HepG2 (cell line): ENCODE measurements at regions not wholly inside any gene's neighbourhood (a gene's known extent, or its start where the extent isn't known, plus 50 kb on each side); places are given as distances from the start of the nearest gene placed in this dataset.

Experiments
- ATAC-seq: fragments of 200-7000 bp; cut with Tn5 transposase; 3 replicates; pipeline ENCODE4 v1.9.1; 2020; ENCODE audit warnings: mild to moderate bottlenecking, moderate library complexity
- BruUV-seq: library from RNA; stranded (reverse); fragments of 400-500 nt; replicated peaks from 2 replicates; lab custom pipeline; 2021; lab: Mats Ljungman, UMichigan
- CTCF ChIA-PET: fragments of 300-600 bp; formaldehyde crosslinking; extraction: SDS; loops from one replicate; lab custom pipeline; 2021; ENCODE audit warnings: low total read pairs, inconsistent platforms, low intra/inter-chr PET ratio; lab: Yijun Ruan, JAX
- POLR2A ChIA-PET: fragments of 350-600 bp; sonication (Branson Sonifier 250); formaldehyde crosslinking; loops from one replicate; lab custom pipeline; 2020; ENCODE audit warnings: antibody characterized with exemption, inconsistent platforms; lab: Yijun Ruan, JAX
- DNase-seq: peaks from one replicate; pipeline ENCODE4 v3.0.0-alpha.2; 2015; ENCODE audit warnings: low spot score
- FAIRE-seq: peaks from 3 replicates; lab custom pipeline; 2011; peaks lifted over from hg19 to GRCh38; lab: Jason Lieb, UNC
- H2AFZ ChIP-seq: one replicate; pipeline ENCODE4 v1.6.1; 2011; ENCODE audit warnings: low read length, inconsistent platforms
- H3K27ac ChIP-seq: fragments of 300-600 bp; 3 replicates; pipeline ENCODE4 v1.8.0; 2011; ENCODE audit warnings: mixed run types, mild to moderate bottlenecking, mixed read lengths, low read length, inconsistent platforms; ENCODE audit not compliant: insufficient read depth; ENCODE audit errors: extremely low read length
- H3K27me3 ChIP-seq, 2 experiments: fragments of 200-600 bp in 1 of 2; 2 replicates in 1 of 2; 3 replicates in 1 of 2; pipeline versions ENCODE4 v1.6.0 to v1.8.0; 2011; ENCODE audit warnings: low read length in 2 of 2, mild to moderate bottlenecking in 2 of 2, moderate library complexity in 2 of 2, inconsistent platforms in 1 of 2; ENCODE audit not compliant: insufficient read depth in 2 of 2, control insufficient read depth in 1 of 2
- H3K36me3 ChIP-seq, 2 experiments: fragments of 200-600 bp in 1 of 2; replicated peaks in 1 of 2; 2 replicates in 1 of 2; 3 replicates in 1 of 2; pipeline versions ENCODE4 v1.5.1 to v1.8.0; 2011; ENCODE audit warnings: low read length in 2 of 2, inconsistent platforms in 1 of 2; ENCODE audit not compliant: insufficient read depth in 2 of 2, control insufficient read depth in 1 of 2
- H3K4me1 ChIP-seq: 2 replicates; pipeline ENCODE4 v1.5.1; 2012; ENCODE audit warnings: low read length, inconsistent platforms; ENCODE audit not compliant: insufficient read depth
- H3K4me2 ChIP-seq: 2 replicates; pipeline ENCODE4 v1.6.0; 2011; ENCODE audit warnings: low read depth, low read length, inconsistent platforms
- H3K4me3 ChIP-seq, 3 experiments: fragments of 200-600 bp in 1 of 3; sonication (generic), shearing (Covaris generic) in 1 of 3; replicated peaks in 1 of 3; 2 replicates each; pipeline ENCODE4 v1.5.1; 2011 to 2016; ENCODE audit warnings: low read length in 3 of 3, inconsistent platforms in 2 of 3, low read depth in 2 of 3, mild to moderate bottlenecking in 2 of 3, control low read depth in 1 of 3, mixed read lengths in 1 of 3; ENCODE audit not compliant: insufficient read depth in 1 of 3
- H3K79me2 ChIP-seq: one replicate; pipeline ENCODE4 v1.6.1; 2011; ENCODE audit warnings: low read length, inconsistent platforms; ENCODE audit not compliant: insufficient read depth
- H3K9ac ChIP-seq: 2 replicates; pipeline ENCODE4 v1.6.0; 2011; ENCODE audit warnings: mild to moderate bottlenecking, low read depth, low read length, inconsistent platforms; ENCODE audit not compliant: insufficient read depth
- H3K9me3 ChIP-seq: 2 replicates; pipeline ENCODE4 v1.5.1; 2012; ENCODE audit warnings: mild to moderate bottlenecking, low read length
- H4K20me1 ChIP-seq: 2 replicates; pipeline ENCODE4 v1.6.0; 2011; ENCODE audit warnings: inconsistent platforms, mild to moderate bottlenecking, low read length, moderate library complexity; ENCODE audit not compliant: insufficient read depth
- GZF1 ChIP-seq: sonication (generic); formaldehyde crosslinking; IDR thresholded peaks from 2 replicates; pipeline ENCODE4 v1.5.1; 2020; ENCODE audit warnings: mild to moderate bottlenecking, missing genetic modification reagents
- HDAC1 ChIP-seq: sonication (generic); formaldehyde crosslinking; IDR thresholded peaks from 2 replicates; pipeline ENCODE4 v1.5.1; 2020; ENCODE audit warnings: mild to moderate bottlenecking, missing genetic modification reagents
- KLF9 ChIP-seq: IDR thresholded peaks from 2 replicates; pipeline ENCODE4 v1.6.1; 2016; ENCODE audit warnings: low read depth
- MED1 ChIP-seq: sonication (generic); formaldehyde crosslinking; IDR thresholded peaks from 2 replicates; pipeline ENCODE4 v1.4.0; 2020; ENCODE audit warnings: missing genetic modification reagents
- PCBP1 ChIP-seq: fragments of 200-400 bp; formaldehyde crosslinking; IDR thresholded peaks from 2 replicates; pipeline ENCODE4 v1.6.1; 2017; ENCODE audit warnings: mild to moderate bottlenecking, low read depth, low read length, borderline replicate concordance
- POLR2AphosphoS2 ChIP-seq: IDR thresholded peaks from 2 replicates; pipeline ENCODE4 v1.6.1; 2011; ENCODE audit warnings: low read depth, low read length, improper control_type of control experiment
- POLR2G ChIP-seq: fragments of 200-400 bp; formaldehyde crosslinking; IDR thresholded peaks from 2 replicates; pipeline ENCODE4 v1.6.1; 2018; ENCODE audit warnings: mild to moderate bottlenecking, low read depth, low read length, moderate library complexity
- SALL1 ChIP-seq: sonication (generic); formaldehyde crosslinking; IDR thresholded peaks from 2 replicates; pipeline ENCODE4 v1.8.0; 2022; ENCODE audit warnings: mild to moderate bottlenecking, missing genetic modification reagents
- XRCC5 ChIP-seq: fragments of 200-400 bp; formaldehyde crosslinking; optimal IDR thresholded peaks from 2 replicates; pipeline ENCODE3; 2017; ENCODE audit warnings: mild to moderate bottlenecking, low read length
- ZNF407 ChIP-seq: sonication (generic); formaldehyde crosslinking; IDR thresholded peaks from one replicate; pipeline ENCODE4 v1.5.1; 2020; ENCODE audit warnings: mild to moderate bottlenecking, missing genetic modification reagents; ENCODE audit errors: not compliant biosample characterization
- ZNF652 ChIP-seq: IDR thresholded peaks from 2 replicates; pipeline ENCODE4 v1.6.1; 2016; ENCODE audit warnings: low read depth, borderline replicate concordance
- WGBS: methylation state at CpG from one replicate; pipeline ENCODE4 v1.1.6; 2017; ENCODE audit warnings: low lambda C conversion rate; 5-methylcytosine and 5-hydroxymethylcytosine counted together
- in situ Hi-C: cut with HindIII; loops from 2 replicates; pipeline ENCODE4 v1.10.0; 2017; ENCODE audit warnings: low pct_unique_long_range_greater_than_20kb; ENCODE audit not compliant: extremely low pct_ligation_motif_present
- intact Hi-C: fragments of 100-400 bp; cut with micrococcal nuclease; formaldehyde crosslinking; loops from one replicate; pipeline ENCODE4 v1.10.0; 2022; ENCODE audit not compliant: unreplicated experiment
- TF ChIP-seq, protein P1 (sequence below): IDR thresholded peaks from 2 replicates; pipeline ENCODE4 v1.6.1; 2016; ENCODE audit warnings: control low read depth

- peaks cover 8% of the 10 kb centered on the region for H3K79me2 ChIP-seq
- H3K4me1 ChIP-seq = peaks cover 80% of the 10 kb centered on the region
- H3K36me3 ChIP-seq = no peaks in the 10 kb centered on the region
- no TSS peak for BruUV-seq
- ChIA-PET CTCF (no interaction called here), POLR2A (interaction anchor here (0.7 to 5.0 kb wide), 16 partner anchors 9 to 171 kb away, joined by 4 to 47 read pairs (median 4); partner anchors contain the start of gene SLC38A2)
- FAIRE-seq (no peak), DNase-seq (no peak), ATAC-seq (peak; percentile 24)
- peak overlapping the region; percentile 96 for H3K27ac ChIP-seq
- in situ Hi-C loops = loop anchor here (5.0 kb wide), 1 partner anchor 121 kb away; the partner anchor contains the start of gene SLC38A2
- no peaks in the 10 kb centered on the region for H4K20me1 ChIP-seq
- H2AFZ ChIP-seq = no peak overlapping the region
- 28% methylated on average over 5 of the region's 5 CpGs for whole genome bisulfite sequencing
- H3K4me3 ChIP-seq = peak overlapping the region in 1 of 3 experiments; percentile 45; a peak in 2 of 6 replicates
- H3K9ac ChIP-seq = peak overlapping the region; percentile 61
- no peaks in the 10 kb centered on the region for H3K9me3 ChIP-seq
- intact Hi-C loops = loop anchor here (2.0 to 10.0 kb wide), 4 partner anchors 64 to 442 kb away; no protein-coding TSS in a partner anchor
- no peaks in the 10 kb centered on the region for H3K27me3 ChIP-seq
- peak overlapping the region; percentile 61 for H3K4me2 ChIP-seq
- TF ChIP-seq GZF1 (CRISPR knock-in tag) (no peak), PCBP1 (no peak), HDAC1 (0 out of 2 replicates have a peak, but pooled peaks have one; percentile 11), KLF9 (CRISPR knock-in tag) (no peak), ZNF652 (CRISPR knock-in tag) (peak; percentile 83), ZNF407 (CRISPR knock-in tag) (no peak), POLR2G (0 out of 2 replicates have a peak, but pooled peaks have one; percentile 5), XRCC5 (no peak), SALL1 (CRISPR knock-in tag) (no peak), MED1 (CRISPR knock-in tag) (no peak), POLR2AphosphoS2 (no peak)
- TF ChIP-seq, protein P1, sequence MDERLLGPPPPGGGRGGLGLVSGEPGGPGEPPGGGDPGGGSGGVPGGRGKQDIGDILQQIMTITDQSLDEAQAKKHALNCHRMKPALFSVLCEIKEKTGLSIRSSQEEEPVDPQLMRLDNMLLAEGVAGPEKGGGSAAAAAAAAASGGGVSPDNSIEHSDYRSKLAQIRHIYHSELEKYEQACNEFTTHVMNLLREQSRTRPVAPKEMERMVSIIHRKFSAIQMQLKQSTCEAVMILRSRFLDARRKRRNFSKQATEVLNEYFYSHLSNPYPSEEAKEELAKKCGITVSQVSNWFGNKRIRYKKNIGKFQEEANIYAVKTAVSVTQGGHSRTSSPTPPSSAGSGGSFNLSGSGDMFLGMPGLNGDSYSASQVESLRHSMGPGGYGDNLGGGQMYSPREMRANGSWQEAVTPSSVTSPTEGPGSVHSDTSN (CRISPR knock-in tag) = no peak
These were observed 120.7 kb upstream of the SLC38A2 start for GRCh38 chr12:46493150-46493833.
